Neural progenitor cell (in vitro differentiated cells): ENCODE measurements at regions not wholly inside any gene's neighbourhood (a gene's known extent, or its start where the extent isn't known, plus 50 kb on each side); places are given as distances from the start of the nearest gene placed in this dataset.

Experiments used
- DNase-seq: peaks from one replicate; pipeline ENCODE4 v3.0.0-alpha.2; 2016; ENCODE audit warnings: low spot score
- H2AFZ ChIP-seq: fragments of 200-600 bp; sonication (generic); replicated peaks from 2 replicates; pipeline ENCODE4 v1.6.1; 2016; ENCODE audit warnings: antibody characterized with exemption
- H3F3A ChIP-seq: fragments of 200-600 bp; sonication (generic); 2 replicates; pipeline ENCODE4 v1.6.1; 2016; ENCODE audit warnings: antibody characterized with exemption, low read depth
- H3K27ac ChIP-seq: fragments of 200-600 bp; sonication (generic); 2 replicates; pipeline ENCODE4 v1.5.1; 2016; ENCODE audit warnings: mild to moderate bottlenecking
- H3K27me3 ChIP-seq: fragments of 200-600 bp; sonication (generic); 2 replicates; pipeline ENCODE4 v1.6.1; 2016; ENCODE audit warnings: mild to moderate bottlenecking, moderate library complexity
- H3K36me3 ChIP-seq: fragments of 200-600 bp; sonication (generic); 2 replicates; pipeline ENCODE4 v1.5.1; 2016
- H3K4me1 ChIP-seq: fragments of 200-600 bp; sonication (generic); 2 replicates; pipeline ENCODE4 v1.6.1; 2016; ENCODE audit warnings: mixed run types
- H3K4me2 ChIP-seq: fragments of 200-600 bp; sonication (generic); 2 replicates; pipeline ENCODE4 v1.6.1; 2016
- H3K4me3 ChIP-seq: fragments of 200-600 bp; sonication (generic); 2 replicates; pipeline ENCODE4 v1.5.1; 2016
- H3K79me2 ChIP-seq: fragments of 200-600 bp; sonication (generic); 2 replicates; pipeline ENCODE4 v1.6.1; 2016; ENCODE audit warnings: low read depth
- H3K9ac ChIP-seq: fragments of 200-600 bp; sonication (generic); 2 replicates; pipeline ENCODE4 v1.6.1; 2016
- H3K9me3 ChIP-seq: fragments of 200-600 bp; sonication (generic); 2 replicates; pipeline ENCODE4 v1.5.1; 2016; ENCODE audit warnings: low read depth
- H4K20me1 ChIP-seq: fragments of 200-600 bp; sonication (generic); 2 replicates; pipeline ENCODE4 v1.6.1; 2016; ENCODE audit warnings: low read depth
- H3K27ac Mint-ChIP-seq: 3 replicates; pipeline ENCODE4 v1.8.0; 2021; ENCODE audit warnings: mixed read lengths
- H3K27me3 Mint-ChIP-seq: 2 replicates; pipeline ENCODE4 v1.8.0; 2022; ENCODE audit warnings: low read depth, mild to moderate bottlenecking, inconsistent platforms, moderate library complexity, mixed read lengths; ENCODE audit not compliant: insufficient read depth
- H3K36me3 Mint-ChIP-seq: 3 replicates; pipeline ENCODE4 v1.8.0; 2021; ENCODE audit warnings: mixed read lengths
- H3K4me1 Mint-ChIP-seq: 3 replicates; pipeline ENCODE4 v1.8.0; 2021; ENCODE audit warnings: mixed read lengths
- H3K4me3 Mint-ChIP-seq: 3 replicates; pipeline ENCODE4 v1.8.0; 2021; ENCODE audit warnings: mild to moderate bottlenecking, moderate library complexity, mixed read lengths
- H3K9me3 Mint-ChIP-seq: 3 replicates; pipeline ENCODE4 v1.8.0; 2020; ENCODE audit warnings: mixed read lengths
- CTCF ChIP-seq: fragments of 200-600 bp; sonication (generic); IDR thresholded peaks from 2 replicates; pipeline ENCODE4 v1.5.1; 2017; ENCODE audit warnings: antibody characterized with exemption, mild to moderate bottlenecking
- EZH2 ChIP-seq: fragments of 200-600 bp; sonication (generic); IDR thresholded peaks from 2 replicates; pipeline ENCODE4 v1.6.1; 2017; ENCODE audit warnings: antibody characterized with exemption, mild to moderate bottlenecking, moderate library complexity
- EZH2phosphoT487 ChIP-seq: fragments of 200-600 bp; sonication (generic); IDR thresholded peaks from 2 replicates; pipeline ENCODE4 v1.6.1; 2017; ENCODE audit warnings: antibody characterized with exemption

GRCh38 chr17:65456368-65457151, 104.9 kb downstream of the AXIN2 start:
- Histone ChIP-seq H3K9ac (no peak overlapping the region), H3K4me2 (peak overlapping the region; percentile 34), H3K79me2 (no peaks in the 10 kb centered on the region), H3K36me3 (no peaks in the 10 kb centered on the region), H3K9me3 (no peaks in the 10 kb centered on the region), H4K20me1 (no peaks in the 10 kb centered on the region), H3K27ac (no peak overlapping the region), H3K4me3 (no peak overlapping the region), H3F3A (no peaks in the 10 kb centered on the region), H3K4me1 (peaks cover 29% of the 10 kb centered on the region), H2AFZ (peak overlapping the region; percentile 31), H3K27me3 (no peaks in the 10 kb centered on the region)
- Mint-ChIP-seq H3K4me1 (peaks cover 44% of the 10 kb centered on the region), H3K27ac (peak overlapping the region; percentile 15), H3K4me3 (no peak overlapping the region), H3K27me3 (peaks cover 19% of the 10 kb centered on the region), H3K36me3 (no peaks in the 10 kb centered on the region), H3K9me3 (peaks cover 8% of the 10 kb centered on the region)
- DNase-seq = no peak
- TF ChIP-seq EZH2 (no peak), CTCF (no peak)

GRCh38 chr17:65455972-65456343, 105.5 kb downstream of the AXIN2 start:
- DNase-seq = peak; percentile 67
- H3K27ac ChIP-seq = no peak overlapping the region
- peaks cover 44% of the 10 kb centered on the region for H3K4me1 Mint-ChIP-seq

GRCh38 chr17:65455154-65455971, 106.1 kb downstream of the AXIN2 start:
- no peak for TF ChIP-seq CTCF
- TF ChIP-seq EZH2phosphoT487 = no peak
- TF ChIP-seq EZH2 = no peak
- Mint-ChIP-seq H3K27ac (peak overlapping the region; percentile 88), H3K9me3 (peaks cover 17% of the 10 kb centered on the region), H3K4me3 (no peak overlapping the region), H3K36me3 (no peaks in the 10 kb centered on the region), H3K27me3 (peaks cover 18% of the 10 kb centered on the region), H3K4me1 (peaks cover 44% of the 10 kb centered on the region)
- no peaks in the 10 kb centered on the region for H3K36me3 ChIP-seq
- H2AFZ ChIP-seq = peak overlapping the region; percentile 31
- H3F3A ChIP-seq = no peaks in the 10 kb centered on the region
- no peaks in the 10 kb centered on the region for H3K9me3 ChIP-seq
- H3K27ac ChIP-seq = no peak overlapping the region
- H3K4me2 ChIP-seq = no peak overlapping the region
- H4K20me1 ChIP-seq = no peaks in the 10 kb centered on the region
- no peak overlapping the region for H3K4me3 ChIP-seq
- H3K79me2 ChIP-seq = no peaks in the 10 kb centered on the region
- no peak overlapping the region for H3K9ac ChIP-seq
- no peak for DNase-seq
- H3K27me3 ChIP-seq = no peaks in the 10 kb centered on the region
- H3K4me1 ChIP-seq = peaks cover 29% of the 10 kb centered on the region

More at GRCh38 chr17:65455972-65456343, 105.5 kb downstream of the AXIN2 start:
- H3F3A ChIP-seq = no peaks in the 10 kb centered on the region
- no peak overlapping the region for H3K9ac ChIP-seq
- H3K9me3 Mint-ChIP-seq = peaks cover 14% of the 10 kb centered on the region
- no peaks in the 10 kb centered on the region for H3K9me3 ChIP-seq
- TF ChIP-seq CTCF (peak; percentile 68), EZH2phosphoT487 (no peak)
- no peaks in the 10 kb centered on the region for H3K79me2 ChIP-seq
- no peak overlapping the region for H3K4me3 Mint-ChIP-seq
- no peaks in the 10 kb centered on the region for H3K27me3 ChIP-seq
- peak overlapping the region; percentile 34 for H3K4me2 ChIP-seq
- peak overlapping the region; percentile 31 for H2AFZ ChIP-seq
- H3K27ac Mint-ChIP-seq = peak overlapping the region; percentile 88
- no peaks in the 10 kb centered on the region for H3K36me3 ChIP-seq
- no peaks in the 10 kb centered on the region for H3K36me3 Mint-ChIP-seq
- H3K27me3 Mint-ChIP-seq = peaks cover 20% of the 10 kb centered on the region
- H3K4me1 ChIP-seq = peaks cover 29% of the 10 kb centered on the region
- H4K20me1 ChIP-seq = no peaks in the 10 kb centered on the region
- no peak overlapping the region for H3K4me3 ChIP-seq
